B cell (primary cell): ENCODE measurements at regions not wholly inside any gene's neighbourhood (a gene's known extent, or its start where the extent isn't known, plus 50 kb on each side); places are given as distances from the start of the nearest gene placed in this dataset.

Experiments
- ATAC-seq: fragments of 200-7000 bp; cut with Tn5 transposase; one replicate; pipeline ENCODE4 v1.10.0; 2021; ENCODE audit warnings: low read depth, mild to moderate bottlenecking, moderate number of reproducible peaks, moderate library complexity
- CTCF ChIA-PET: fragments of 350-600 bp; sonication (Branson Sonifier 250); formaldehyde crosslinking; loops from one replicate; lab custom pipeline; 2021; ENCODE audit warnings: antibody characterized with exemption, inconsistent platforms; lab: Charles Lee
- POLR2A ChIA-PET: fragments of 350-600 bp; sonication (Branson Sonifier 250); formaldehyde crosslinking; loops from one replicate; lab custom pipeline; 2021; ENCODE audit warnings: antibody characterized with exemption; lab: Charles Lee
- DNase-seq: peaks from one replicate; pipeline ENCODE4 v3.0.0; 2013
- H2AFZ ChIP-seq: 2 replicates; pipeline ENCODE4 v1.6.1; 2012; ENCODE audit warnings: mild to moderate bottlenecking, low read depth, low read length; ENCODE audit not compliant: insufficient read depth, poor library complexity, severe bottlenecking
- H3K27ac ChIP-seq, 2 donors: 1 replicate in 1 of 2; 2 replicates in 1 of 2; pipeline ENCODE4 v1.5.1; 2012 to 2013; ENCODE audit warnings: low read length in 2 of 2, mild to moderate bottlenecking in 2 of 2, moderate library complexity in 1 of 2
- H3K27me3 ChIP-seq, 4 experiments: fragments of 200-600 bp in 1 of 4; sonication (generic) in 1 of 4; replicated peaks in 1 of 4; 1 replicate in 2 of 4; 2 replicates in 2 of 4; pipeline versions ENCODE4 v1.6.1 to v1.7.0; 2013 to 2016; ENCODE audit warnings: low read length in 3 of 4, mild to moderate bottlenecking in 2 of 4, mixed read lengths in 1 of 4, moderate library complexity in 1 of 4; ENCODE audit not compliant: insufficient read depth in 4 of 4, control insufficient read depth in 3 of 4; ENCODE audit errors: control extremely low read depth in 1 of 4
- H3K36me3 ChIP-seq, 2 experiments: replicated peaks in 1 of 2; 1 replicate in 1 of 2; 2 replicates in 1 of 2; pipeline versions ENCODE4 v1.6.1 to v1.7.1; 2013; ENCODE audit warnings: low read length in 1 of 2; ENCODE audit not compliant: insufficient read depth in 2 of 2, control insufficient read depth in 1 of 2; ENCODE audit errors: control extremely low read depth in 1 of 2, extremely low read depth in 1 of 2
- H3K4me1 ChIP-seq, 2 donors: fragments of 200-600 bp in 1 of 2; sonication (generic) in 1 of 2; 1 replicate in 1 of 2; 2 replicates in 1 of 2; pipeline versions ENCODE4 v1.5.1 to v1.6.1; 2013 to 2017; ENCODE audit warnings: low read length in 2 of 2; ENCODE audit not compliant: control insufficient read depth in 2 of 2, insufficient read depth in 2 of 2
- H3K4me2 ChIP-seq: replicated peaks from 2 replicates; pipeline ENCODE3; 2012; ENCODE audit warnings: mild to moderate bottlenecking, low read depth, low read length; ENCODE audit not compliant: poor library complexity, severe bottlenecking
- H3K4me3 ChIP-seq, 5 experiments: fragments of 200-600 bp in 1 of 5; sonication (generic) in 1 of 5; 1 replicate in 3 of 5; 2 replicates in 2 of 5; pipeline versions ENCODE4 v1.5.1 to v1.7.0; 2011 to 2016; ENCODE audit warnings: low read length in 4 of 5, mild to moderate bottlenecking in 4 of 5, low read depth in 2 of 5, control low read depth in 1 of 5, moderate library complexity in 1 of 5; ENCODE audit not compliant: insufficient read depth in 1 of 5; ENCODE audit errors: control extremely low read depth in 1 of 5, extremely low read depth in 1 of 5
- H3K79me2 ChIP-seq: fragments of 200-600 bp; sonication (generic); one replicate; pipeline ENCODE4 v1.6.0; 2016; ENCODE audit warnings: low read length; ENCODE audit not compliant: control insufficient read depth, insufficient read depth
- H3K9ac ChIP-seq: fragments of 200-600 bp; sonication (generic); 2 replicates; pipeline ENCODE4 v1.6.1; 2017; ENCODE audit warnings: mild to moderate bottlenecking, low read length, moderate library complexity
- H3K9me3 ChIP-seq, 3 donors: one replicate each; pipeline versions ENCODE4 v1.6.1 to v1.7.1; 2013; ENCODE audit warnings: low read length in 2 of 3; ENCODE audit not compliant: control insufficient read depth in 2 of 3, insufficient read depth in 1 of 3; ENCODE audit errors: control extremely low read depth in 1 of 3
- H4K20me1 ChIP-seq: 2 replicates; pipeline ENCODE4 v1.6.0; 2012; ENCODE audit warnings: mild to moderate bottlenecking, low read length; ENCODE audit not compliant: insufficient read depth, control insufficient read depth, poor library complexity, severe bottlenecking
- H3K27ac Mint-ChIP-seq: one replicate; pipeline ENCODE4 v1.8.0; 2021; ENCODE audit warnings: mixed read lengths
- H3K27me3 Mint-ChIP-seq: one replicate; pipeline ENCODE4 v1.8.0; 2021; ENCODE audit warnings: mixed read lengths
- H3K4me1 Mint-ChIP-seq: one replicate; pipeline ENCODE4 v1.8.0; 2021; ENCODE audit warnings: mixed read lengths
- H3K4me3 Mint-ChIP-seq: one replicate; pipeline ENCODE4 v1.8.0; 2021; ENCODE audit warnings: mixed read lengths
- H3K9me3 Mint-ChIP-seq: one replicate; pipeline ENCODE4 v1.8.0; 2022; ENCODE audit warnings: mixed read lengths; ENCODE audit not compliant: insufficient read depth
- EZH2 ChIP-seq: IDR thresholded peaks from 2 replicates; pipeline ENCODE4 v1.6.1; 2012; ENCODE audit warnings: borderline replicate concordance, low read depth, mild to moderate bottlenecking, moderate library complexity, low read length; ENCODE audit not compliant: insufficient read depth, poor library complexity, severe bottlenecking
- WGBS: methylation state at CpG from one replicate; pipeline ENCODE4 v1.1.5; 2013; ENCODE audit warnings: missing lambda C conversion rate; ENCODE audit not compliant: insufficient coverage; 5-methylcytosine and 5-hydroxymethylcytosine counted together
- intact Hi-C: fragments of 100-400 bp; cut with micrococcal nuclease; formaldehyde crosslinking; loops from one replicate; pipeline ENCODE4 v1.10.0; 2022
- TF ChIP-seq, protein P1 (sequence below): fragments of 200-600 bp; IDR thresholded peaks from one replicate; pipeline ENCODE4 v1.8.0; 2022; ENCODE audit warnings: antibody characterized with exemption, mild to moderate bottlenecking

DNA sequence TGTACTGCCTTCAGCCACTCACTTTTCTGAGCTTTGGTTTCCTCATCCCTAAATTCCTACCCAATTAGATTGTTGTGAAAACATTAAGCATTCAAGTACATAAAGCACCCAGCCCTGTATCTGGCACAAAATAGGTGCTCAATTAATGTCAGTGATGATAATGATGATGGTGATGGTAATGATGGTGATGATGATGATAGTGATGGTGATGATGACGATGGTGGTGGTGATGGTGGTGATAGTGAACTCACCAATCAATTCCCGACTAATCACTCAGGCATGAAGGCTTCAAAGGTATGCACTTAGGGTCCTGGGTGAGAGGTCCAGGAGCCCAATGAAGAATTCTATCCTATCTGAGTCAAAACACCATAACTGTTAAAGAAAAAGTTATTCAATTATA lies 383.5 kb downstream of the MATN1 start:
- Histone ChIP-seq H3K9me3 (peaks cover 0 to 12% (median 4%) of the 10 kb centered on the region in 3 donors), H3K79me2 (no peaks in the 10 kb centered on the region), H3K9ac (no peak overlapping the region), H4K20me1 (no peaks in the 10 kb centered on the region), H3K36me3 (no peaks in the 10 kb centered on the region), H3K4me2 (no peak overlapping the region), H3K4me1 (no peaks in the 10 kb centered on the region), H3K27ac (no peak overlapping the region), H3K4me3 (no peak overlapping the region), H3K27me3 (peaks cover 0 to 5% (median 0%) of the 10 kb centered on the region in 4 experiments), H2AFZ (no peak overlapping the region)
- no peak overlapping the region for H3K27ac Mint-ChIP-seq
- ATAC-seq (no peak), DNase-seq (no peak)
- no peak overlapping the region for H3K4me3 Mint-ChIP-seq
- WGBS, result no CpG with 5 or more reads among the region's 2 CpGs
- ChIA-PET POLR2A (no interaction called here), CTCF (no interaction called here)
- no peak for TF ChIP-seq EZH2
- TF ChIP-seq, protein P1, sequence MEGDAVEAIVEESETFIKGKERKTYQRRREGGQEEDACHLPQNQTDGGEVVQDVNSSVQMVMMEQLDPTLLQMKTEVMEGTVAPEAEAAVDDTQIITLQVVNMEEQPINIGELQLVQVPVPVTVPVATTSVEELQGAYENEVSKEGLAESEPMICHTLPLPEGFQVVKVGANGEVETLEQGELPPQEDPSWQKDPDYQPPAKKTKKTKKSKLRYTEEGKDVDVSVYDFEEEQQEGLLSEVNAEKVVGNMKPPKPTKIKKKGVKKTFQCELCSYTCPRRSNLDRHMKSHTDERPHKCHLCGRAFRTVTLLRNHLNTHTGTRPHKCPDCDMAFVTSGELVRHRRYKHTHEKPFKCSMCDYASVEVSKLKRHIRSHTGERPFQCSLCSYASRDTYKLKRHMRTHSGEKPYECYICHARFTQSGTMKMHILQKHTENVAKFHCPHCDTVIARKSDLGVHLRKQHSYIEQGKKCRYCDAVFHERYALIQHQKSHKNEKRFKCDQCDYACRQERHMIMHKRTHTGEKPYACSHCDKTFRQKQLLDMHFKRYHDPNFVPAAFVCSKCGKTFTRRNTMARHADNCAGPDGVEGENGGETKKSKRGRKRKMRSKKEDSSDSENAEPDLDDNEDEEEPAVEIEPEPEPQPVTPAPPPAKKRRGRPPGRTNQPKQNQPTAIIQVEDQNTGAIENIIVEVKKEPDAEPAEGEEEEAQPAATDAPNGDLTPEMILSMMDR, result no peak
- peaks cover 9% of the 10 kb centered on the region for H3K27me3 Mint-ChIP-seq
- intact Hi-C loops, result no loop called here
- peaks cover 5% of the 10 kb centered on the region for H3K9me3 Mint-ChIP-seq
- H3K4me1 Mint-ChIP-seq, result no peaks in the 10 kb centered on the region

DNA sequence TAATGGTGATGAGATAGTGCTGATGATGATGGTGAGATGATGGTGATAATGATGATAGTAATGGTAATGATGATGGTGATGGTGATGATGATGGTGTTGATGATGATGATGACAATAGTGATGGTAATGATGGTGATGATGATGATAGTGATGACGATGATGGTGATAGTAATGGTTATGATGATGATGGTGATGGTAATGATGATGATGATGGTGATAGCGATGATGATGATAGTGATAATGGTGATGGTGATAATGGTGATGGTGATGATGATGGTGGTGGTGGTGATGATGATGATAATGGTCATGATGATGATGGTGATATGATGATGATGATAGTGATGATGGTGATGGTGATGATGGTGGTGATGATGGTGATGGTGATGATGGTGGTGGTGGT lies 384.6 kb downstream of the MATN1 start:
- Mint-ChIP-seq H3K9me3 (peaks cover 5% of the 10 kb centered on the region), H3K4me3 (no peak overlapping the region), H3K27me3 (peaks cover 9% of the 10 kb centered on the region), H3K4me1 (no peaks in the 10 kb centered on the region), H3K27ac (no peak overlapping the region)
- WGBS, result 96% methylated on average over 2 of the region's 2 CpGs
- no peaks in the 10 kb centered on the region for H3K36me3 ChIP-seq
- ChIA-PET POLR2A (no interaction called here), CTCF (no interaction called here)
- H3K9ac ChIP-seq, result no peak overlapping the region
- H3K27me3 ChIP-seq, result peaks cover 0 to 5% (median 0%) of the 10 kb centered on the region in 4 experiments
- no peaks in the 10 kb centered on the region for H4K20me1 ChIP-seq
- H3K4me2 ChIP-seq, result no peak overlapping the region
- TF ChIP-seq EZH2, result no peak
- TF ChIP-seq, protein P1, result no peak
- H3K27ac ChIP-seq, result no peak overlapping the region
- no peak overlapping the region for H2AFZ ChIP-seq
- H3K9me3 ChIP-seq, result peaks cover 0 to 9% (median 3%) of the 10 kb centered on the region in 3 donors
- H3K4me3 ChIP-seq, result no peak overlapping the region
- intact Hi-C loops, result no loop called here
- H3K4me1 ChIP-seq, result no peaks in the 10 kb centered on the region
- no peak for DNase-seq
- H3K79me2 ChIP-seq, result no peaks in the 10 kb centered on the region
- no peak for ATAC-seq
